HG02884 (cell line): ENCODE measurements at regions not wholly inside any gene's neighbourhood (a gene's known extent, or its start where the extent isn't known, plus 50 kb on each side); places are given as distances from the start of the nearest gene placed in this dataset.

Source experiments
- ATAC-seq: cut with Tn5 transposase; IDR thresholded peaks from one replicate; pipeline ENCODE4 v1.9.1; 2021; ENCODE audit warnings: mild to moderate bottlenecking, moderate library complexity; ENCODE audit not compliant: unreplicated experiment

DNA sequence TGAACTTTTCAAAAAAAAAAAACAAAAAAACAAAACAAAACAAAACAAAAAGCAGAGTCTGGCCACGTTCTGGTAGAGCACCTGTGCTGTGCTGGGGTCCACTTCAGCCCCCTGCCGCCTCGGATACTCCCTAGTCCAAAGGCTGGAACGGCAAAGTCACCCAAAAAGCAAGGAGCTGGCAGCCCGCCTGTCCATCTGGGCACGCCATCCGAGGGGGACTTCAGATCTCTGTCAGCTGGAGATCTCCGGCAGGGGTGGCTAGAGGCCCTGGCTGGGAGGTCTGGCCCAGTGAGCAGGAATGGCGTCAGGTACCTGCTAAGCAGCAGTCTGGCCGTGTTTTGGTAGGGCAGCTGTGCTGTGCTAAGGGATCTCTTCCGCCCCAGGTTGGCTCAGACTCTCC is 152.3 kb upstream of the ZNF516 start:
- no peak for ATAC-seq

DNA sequence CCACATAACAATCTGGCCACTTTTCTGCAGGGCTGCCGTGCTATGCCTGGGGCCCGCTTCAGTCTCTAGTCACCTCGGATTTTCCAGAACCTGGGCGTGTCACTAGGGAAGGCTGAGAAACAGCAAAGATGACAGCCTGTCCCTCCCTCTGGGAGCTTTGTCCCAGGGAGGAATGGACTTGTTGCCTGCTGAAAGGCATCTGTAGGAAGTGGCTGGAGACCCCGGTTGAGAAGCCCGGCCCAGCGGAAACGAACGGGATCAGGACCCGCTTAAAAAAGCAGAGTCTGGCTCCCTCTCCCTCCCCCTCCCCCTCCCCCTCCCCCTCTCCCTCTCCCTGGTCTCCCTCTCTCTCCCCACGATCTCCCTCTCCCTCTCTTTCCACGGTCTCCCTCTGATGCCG is 149.5 kb upstream of the ZNF516 start:
- no peak for ATAC-seq

DNA sequence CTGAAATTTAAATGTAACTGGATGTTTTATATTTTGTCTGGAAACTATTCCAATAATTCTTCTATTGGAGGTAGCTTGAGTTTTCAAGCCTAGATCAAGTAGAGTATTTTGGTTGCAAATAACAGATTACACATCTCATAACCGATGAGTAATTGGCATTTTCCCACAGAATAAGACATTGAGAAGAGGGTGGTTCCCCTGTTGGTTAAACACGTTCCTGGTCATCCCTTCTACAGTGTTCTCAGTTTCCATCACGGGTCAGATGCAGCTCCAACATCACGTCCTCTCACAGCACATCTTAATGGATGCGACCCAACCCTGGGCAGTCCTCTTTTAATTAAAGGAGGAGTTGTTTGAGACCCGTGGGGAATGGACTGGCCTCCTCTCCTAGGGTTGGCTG is 149.0 kb upstream of the ZNF516 start:
- ATAC-seq, result no peak

DNA sequence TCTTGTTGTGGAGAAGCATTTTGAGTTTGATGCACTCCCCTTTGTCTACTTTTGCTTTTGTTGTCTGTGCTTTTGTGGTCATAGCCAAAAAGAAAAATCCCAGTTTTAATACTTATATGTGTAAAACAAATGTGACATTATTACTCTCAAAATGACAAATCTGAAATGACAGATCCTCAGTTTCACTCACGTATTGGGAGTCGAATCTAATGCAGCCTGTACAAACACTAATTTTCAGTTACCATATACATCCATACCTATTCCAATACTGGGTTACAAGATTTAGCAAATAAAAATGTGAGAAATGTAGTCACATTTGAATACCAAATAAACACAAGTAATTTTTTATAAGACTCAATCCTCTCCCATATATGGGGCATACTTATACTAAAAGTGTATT is 148.2 kb upstream of the ZNF516 start:
- no peak for ATAC-seq

GRCh38 chr18:76640438-76640837 is 145.4 kb upstream of the ZNF516 start:
- no peak for ATAC-seq

- no peak for ATAC-seq
Observed at GRCh38 chr18:76634564-76634963, 139.5 kb upstream of the ZNF516 start.

- no peak for ATAC-seq
Observed at GRCh38 chr18:76633588-76634269, 138.7 kb upstream of the ZNF516 start.

GRCh38 chr18:76627444-76627843 is 132.4 kb upstream of the ZNF516 start:
- no peak for ATAC-seq

DNA sequence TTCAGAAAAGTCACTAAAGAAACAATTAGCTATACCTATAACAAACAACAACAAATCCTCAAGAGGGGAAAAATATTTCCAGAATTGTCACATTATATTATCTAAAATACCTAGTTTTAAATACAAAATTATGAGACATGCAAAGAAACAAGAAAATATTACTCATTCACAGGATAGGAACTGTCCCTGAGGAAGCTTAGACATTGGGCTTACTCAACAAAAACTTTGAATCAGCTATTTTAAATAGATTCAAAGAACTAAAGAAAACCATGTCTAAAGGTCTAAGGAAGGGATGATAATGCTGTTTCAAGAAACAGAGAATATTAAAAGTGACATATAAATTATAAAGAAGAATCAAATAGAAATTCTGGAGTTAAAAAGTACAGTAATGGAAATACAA is 131.9 kb upstream of the ZNF516 start:
- no peak for ATAC-seq

- ATAC-seq, result no peak
Observed at GRCh38 chr18:76622651-76623050, 127.6 kb upstream of the ZNF516 start.

- ATAC-seq, result no peak
Observed at GRCh38 chr18:76621782-76622495, 126.9 kb upstream of the ZNF516 start.

GRCh38 chr18:76621226-76621625 is 126.2 kb upstream of the ZNF516 start:
- ATAC-seq, result no peak

GRCh38 chr18:76620321-76621170 is 125.5 kb upstream of the ZNF516 start:
- peak; percentile 92 for ATAC-seq

GRCh38 chr18:76619621-76620315 is 124.7 kb upstream of the ZNF516 start:
- ATAC-seq, result peak; percentile 4

DNA sequence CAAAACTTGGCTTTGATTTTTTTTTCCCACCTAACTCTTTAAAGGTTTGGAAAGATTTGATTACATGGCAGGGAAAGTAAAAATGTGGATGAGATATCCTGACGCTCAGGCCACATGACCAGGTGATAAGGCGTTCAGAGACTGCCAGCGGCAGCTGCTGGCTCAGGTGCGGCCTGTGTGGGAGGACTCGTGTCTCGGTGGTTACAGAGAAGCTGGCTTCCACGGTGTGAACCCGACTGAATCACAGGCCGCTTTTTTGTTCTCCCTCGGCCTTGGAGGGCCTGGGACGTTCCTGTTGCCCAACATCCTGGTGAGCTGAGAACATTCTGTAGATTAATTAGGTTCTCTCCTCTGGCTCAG is 124.2 kb upstream of the ZNF516 start:
- no peak for ATAC-seq

DNA sequence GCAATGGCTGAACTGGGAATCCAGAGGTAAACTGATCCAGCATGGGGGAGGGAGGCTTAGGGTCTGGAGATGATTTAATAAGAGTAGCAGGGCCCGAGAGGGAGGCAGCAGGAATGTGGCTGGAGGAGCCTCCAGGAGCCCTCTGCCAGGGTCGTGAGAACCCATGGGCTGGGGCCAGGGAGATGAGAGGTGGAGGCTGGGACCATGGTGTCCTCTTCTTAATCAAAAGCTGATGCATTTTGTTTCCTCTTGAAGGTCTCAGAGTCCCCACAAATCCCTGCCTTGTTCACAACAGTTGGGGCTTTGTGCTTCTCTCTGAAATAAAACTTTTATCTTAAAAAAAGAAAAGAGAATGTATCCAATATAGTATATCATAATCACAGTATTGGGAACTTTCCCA is 123.7 kb upstream of the ZNF516 start:
- ATAC-seq, result no peak

GRCh38 chr18:76616373-76616772 is 121.3 kb upstream of the ZNF516 start:
- ATAC-seq, result no peak

GRCh38 chr18:76615065-76615733 is 120.2 kb upstream of the ZNF516 start:
- ATAC-seq, result no peak

- no peak for ATAC-seq
Observed at GRCh38 chr18:76613755-76614120, 118.7 kb upstream of the ZNF516 start.

DNA sequence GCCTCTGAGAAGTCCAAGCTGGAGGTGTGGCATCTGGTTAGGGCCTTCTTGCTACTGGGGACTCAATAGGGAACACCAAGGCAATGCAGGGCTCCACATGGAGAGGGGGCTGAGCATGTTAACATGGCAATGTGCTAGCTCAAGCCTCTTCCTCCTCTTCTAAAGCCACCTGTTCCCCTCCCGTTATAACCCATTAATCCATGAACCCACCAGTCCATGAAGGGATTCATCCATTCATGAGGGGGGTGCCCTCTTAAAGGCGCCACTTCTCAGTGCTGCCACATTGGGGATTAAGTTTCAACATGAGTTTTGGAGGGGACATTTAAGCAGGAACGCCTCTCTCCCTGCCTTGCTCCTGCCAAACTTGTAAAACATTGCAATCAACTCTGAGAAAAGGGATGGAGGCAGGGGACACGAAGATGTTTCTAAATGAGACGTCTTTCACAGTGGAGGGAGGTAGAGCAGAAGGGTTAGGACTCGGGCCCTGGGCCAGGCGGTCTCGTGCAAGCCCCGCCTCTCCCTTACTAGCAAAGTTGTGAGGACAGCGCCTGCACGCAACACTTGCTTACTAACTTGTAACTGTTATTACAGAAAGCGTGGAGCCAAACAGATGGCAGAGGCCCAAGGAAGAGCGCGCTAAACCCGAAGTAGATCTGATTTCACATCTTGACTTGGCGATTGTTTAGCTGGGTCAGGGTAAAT is 118.2 kb upstream of the ZNF516 start:
- no peak for ATAC-seq
